Liver (tissue), 8 donors: ENCODE measurements at regions not wholly inside any gene's neighbourhood (a gene's known extent, or its start where the extent isn't known, plus 50 kb on each side); places are given as distances from the start of the nearest gene placed in this dataset.

Source experiments
- DNase-seq: peaks from one replicate; pipeline ENCODE4 v3.0.0-alpha.2; 2017; ENCODE audit warnings: low spot score
- H3K27ac ChIP-seq, 2 donors: one replicate each; pipeline ENCODE4 v1.7.0; 2013; ENCODE audit warnings: inconsistent platforms in 2 of 2, low read length in 2 of 2, control low read depth in 1 of 2, low read depth in 1 of 2, mild to moderate bottlenecking in 1 of 2
- H3K27me3 ChIP-seq, 4 donors: one replicate each; pipeline versions ENCODE4 v1.6.1 to v1.7.0; 2013; ENCODE audit warnings: low read length in 3 of 4, inconsistent platforms in 1 of 4, mild to moderate bottlenecking in 1 of 4, moderate library complexity in 1 of 4; ENCODE audit not compliant: control insufficient read depth in 4 of 4, insufficient read depth in 4 of 4
- H3K36me3 ChIP-seq, 4 donors: one replicate each; pipeline versions ENCODE4 v1.6.1 to v1.7.0; 2013; ENCODE audit warnings: low read length in 3 of 4, mild to moderate bottlenecking in 3 of 4, low read depth in 1 of 4, moderate library complexity in 1 of 4; ENCODE audit not compliant: control insufficient read depth in 4 of 4, insufficient read depth in 3 of 4
- H3K4me1 ChIP-seq, 4 donors: one replicate each; pipeline versions ENCODE4 v1.6.1 to v1.7.0; 2013; ENCODE audit warnings: low read length in 3 of 4, mild to moderate bottlenecking in 3 of 4, moderate library complexity in 1 of 4; ENCODE audit not compliant: control insufficient read depth in 4 of 4, insufficient read depth in 4 of 4
- H3K4me3 ChIP-seq, 3 donors: one replicate each; pipeline versions ENCODE4 v1.6.1 to v1.7.0; 2013; ENCODE audit warnings: low read length in 3 of 3, control low read depth in 1 of 3, low read depth in 1 of 3, mild to moderate bottlenecking in 1 of 3
- H3K9ac ChIP-seq, 2 donors: one replicate each; pipeline ENCODE4 v1.7.0; 2013; ENCODE audit warnings: low read length in 2 of 2, mild to moderate bottlenecking in 2 of 2, moderate library complexity in 2 of 2, control low read depth in 1 of 2, low read depth in 1 of 2
- H3K9me3 ChIP-seq, 4 donors: one replicate each; pipeline versions ENCODE4 v1.6.1 to v1.7.0; 2013; ENCODE audit warnings: low read length in 3 of 4; ENCODE audit not compliant: control insufficient read depth in 4 of 4
- EGR1 ChIP-seq, 2 donors: IDR thresholded peaks; 2 replicates each; pipeline ENCODE4 v1.6.1; 2016 to 2018; ENCODE audit warnings: antibody characterized with exemption in 2 of 2, low read depth in 2 of 2
- FOXA1 ChIP-seq: IDR thresholded peaks from 2 replicates; pipeline ENCODE4 v1.6.1; 2016; ENCODE audit warnings: antibody characterized with exemption
- FOXA2 ChIP-seq: IDR thresholded peaks from 2 replicates; pipeline ENCODE4 v1.6.1; 2016; ENCODE audit warnings: antibody characterized with exemption
- GABPA ChIP-seq, 2 donors: IDR thresholded peaks in 1 of 2; conservative IDR thresholded peaks in 1 of 2; 2 replicates each; pipeline ENCODE4 v1.6.1; 2016; ENCODE audit warnings: antibody characterized with exemption in 2 of 2, mild to moderate bottlenecking in 1 of 2, moderate library complexity in 1 of 2
- HNF4A ChIP-seq, 2 donors: conservative IDR thresholded peaks; 2 replicates each; pipeline ENCODE4 v1.6.1; 2016; ENCODE audit warnings: antibody characterized with exemption in 2 of 2, mild to moderate bottlenecking in 2 of 2
- HNF4G ChIP-seq: IDR thresholded peaks from 2 replicates; pipeline ENCODE4 v1.6.1; 2016; ENCODE audit warnings: antibody characterized with exemption
- JUND ChIP-seq, 2 donors: IDR thresholded peaks; 2 replicates each; pipeline ENCODE4 v1.6.1; 2016; ENCODE audit warnings: antibody characterized with exemption in 2 of 2
- NR2F2 ChIP-seq: IDR thresholded peaks from 2 replicates; pipeline ENCODE4 v1.6.1; 2016; ENCODE audit warnings: antibody characterized with exemption
- RAD21 ChIP-seq, 2 donors: IDR thresholded peaks; 2 replicates each; pipeline ENCODE4 v1.6.1; 2016; ENCODE audit warnings: antibody characterized with exemption in 2 of 2, mild to moderate bottlenecking in 2 of 2
- RXRA ChIP-seq, 2 donors: IDR thresholded peaks; 2 replicates each; pipeline ENCODE4 v1.6.1; 2017 to 2018; ENCODE audit warnings: antibody characterized with exemption in 2 of 2, mild to moderate bottlenecking in 1 of 2
- SP1 ChIP-seq: IDR thresholded peaks from 2 replicates; pipeline ENCODE4 v1.6.1; 2018; ENCODE audit warnings: antibody characterized with exemption, mild to moderate bottlenecking
- TAF1 ChIP-seq: conservative IDR thresholded peaks from 2 replicates; pipeline ENCODE4 v1.6.1; 2016; ENCODE audit warnings: antibody characterized with exemption, mild to moderate bottlenecking
- YY1 ChIP-seq: IDR thresholded peaks from 2 replicates; pipeline ENCODE4 v1.6.1; 2016; ENCODE audit warnings: antibody characterized with exemption, mild to moderate bottlenecking
- WGBS: extraction: QIAGEN DNeasy Blood & Tissue Kit; methylation state at CpG from one replicate; pipeline ENCODE4 v1.1.7; 2013; 5-methylcytosine and 5-hydroxymethylcytosine counted together
- TF ChIP-seq, protein P1 (sequence below): fragments of 150-350 bp; IDR thresholded peaks from 2 replicates; pipeline ENCODE4 v1.5.1; 2017; ENCODE audit warnings: improper control_type of control experiment, low read depth, low read length; ENCODE audit not compliant: missing input control
- TF ChIP-seq, protein P2 (sequence below): IDR thresholded peaks from 2 replicates; pipeline ENCODE4 v1.6.1; 2016; ENCODE audit warnings: antibody characterized with exemption
- TF ChIP-seq, protein P3 (sequence below): IDR thresholded peaks from 2 replicates; pipeline ENCODE4 v1.6.1; 2016; ENCODE audit warnings: antibody characterized with exemption, mild to moderate bottlenecking
- TF ChIP-seq, protein P4 (sequence below): IDR thresholded peaks from 2 replicates; pipeline ENCODE4 v1.6.1; 2016; ENCODE audit warnings: antibody characterized with exemption
- TF ChIP-seq, protein P5 (sequence below): IDR thresholded peaks from 2 replicates; pipeline ENCODE4 v1.6.1; 2016; ENCODE audit warnings: antibody characterized with exemption
- donor health status: healthy.
- donor health status: healthy.
- donor health status: healthy.
- donor health status: healthy.
- donor health status: healthy.

DNA sequence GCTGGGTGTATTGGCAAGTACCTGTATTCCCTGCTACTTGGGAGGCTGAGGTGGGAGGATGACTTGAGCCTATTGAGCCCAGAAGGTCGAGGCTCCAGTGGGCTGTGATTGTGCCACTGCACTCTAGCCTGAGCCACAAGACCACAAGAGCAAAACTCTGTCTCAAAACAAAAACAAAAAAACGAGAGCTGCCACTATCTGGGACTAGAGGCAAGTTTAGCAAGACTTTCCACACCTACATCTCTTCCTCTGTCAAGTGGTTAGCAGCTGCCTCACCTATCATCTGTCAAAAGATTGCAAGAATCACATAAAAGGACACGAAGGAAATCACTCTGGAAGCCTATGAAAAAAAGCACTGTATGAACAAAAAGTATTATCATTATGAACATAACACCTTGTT is 55.2 kb upstream of the RIOK3 start:
- no peak for DNase-seq
- Histone ChIP-seq H3K27me3 (no peaks in the 10 kb centered on the region), H3K27ac (no peak overlapping the region), H3K9ac (no peak overlapping the region), H3K4me3 (no peak overlapping the region), H3K9me3 (no peaks in the 10 kb centered on the region), H3K4me1 (peaks cover 0 to 9% (median 3%) of the 10 kb centered on the region in 4 donors), H3K36me3 (peaks cover 0 to 3% (median 0%) of the 10 kb centered on the region in 4 donors)
- 86% methylated on average over 3 of the region's 3 CpGs for WGBS
- no peak for TF ChIP-seq NR2F2
- no peak for TF ChIP-seq GABPA (IDR thresholded peaks at IDR 0.05 in 1 of 2, conservative IDR thresholded peaks at IDR 0.05 in 1 of 2)
- TF ChIP-seq, protein P1, sequence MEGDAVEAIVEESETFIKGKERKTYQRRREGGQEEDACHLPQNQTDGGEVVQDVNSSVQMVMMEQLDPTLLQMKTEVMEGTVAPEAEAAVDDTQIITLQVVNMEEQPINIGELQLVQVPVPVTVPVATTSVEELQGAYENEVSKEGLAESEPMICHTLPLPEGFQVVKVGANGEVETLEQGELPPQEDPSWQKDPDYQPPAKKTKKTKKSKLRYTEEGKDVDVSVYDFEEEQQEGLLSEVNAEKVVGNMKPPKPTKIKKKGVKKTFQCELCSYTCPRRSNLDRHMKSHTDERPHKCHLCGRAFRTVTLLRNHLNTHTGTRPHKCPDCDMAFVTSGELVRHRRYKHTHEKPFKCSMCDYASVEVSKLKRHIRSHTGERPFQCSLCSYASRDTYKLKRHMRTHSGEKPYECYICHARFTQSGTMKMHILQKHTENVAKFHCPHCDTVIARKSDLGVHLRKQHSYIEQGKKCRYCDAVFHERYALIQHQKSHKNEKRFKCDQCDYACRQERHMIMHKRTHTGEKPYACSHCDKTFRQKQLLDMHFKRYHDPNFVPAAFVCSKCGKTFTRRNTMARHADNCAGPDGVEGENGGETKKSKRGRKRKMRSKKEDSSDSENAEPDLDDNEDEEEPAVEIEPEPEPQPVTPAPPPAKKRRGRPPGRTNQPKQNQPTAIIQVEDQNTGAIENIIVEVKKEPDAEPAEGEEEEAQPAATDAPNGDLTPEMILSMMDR = no peak
- TF ChIP-seq, protein P2, sequence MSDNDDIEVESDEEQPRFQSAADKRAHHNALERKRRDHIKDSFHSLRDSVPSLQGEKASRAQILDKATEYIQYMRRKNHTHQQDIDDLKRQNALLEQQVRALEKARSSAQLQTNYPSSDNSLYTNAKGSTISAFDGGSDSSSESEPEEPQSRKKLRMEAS = no peak
- no peak for TF ChIP-seq TAF1
- TF ChIP-seq SP1 = no peak
- TF ChIP-seq FOXA2 = no peak
- TF ChIP-seq, protein P3, sequence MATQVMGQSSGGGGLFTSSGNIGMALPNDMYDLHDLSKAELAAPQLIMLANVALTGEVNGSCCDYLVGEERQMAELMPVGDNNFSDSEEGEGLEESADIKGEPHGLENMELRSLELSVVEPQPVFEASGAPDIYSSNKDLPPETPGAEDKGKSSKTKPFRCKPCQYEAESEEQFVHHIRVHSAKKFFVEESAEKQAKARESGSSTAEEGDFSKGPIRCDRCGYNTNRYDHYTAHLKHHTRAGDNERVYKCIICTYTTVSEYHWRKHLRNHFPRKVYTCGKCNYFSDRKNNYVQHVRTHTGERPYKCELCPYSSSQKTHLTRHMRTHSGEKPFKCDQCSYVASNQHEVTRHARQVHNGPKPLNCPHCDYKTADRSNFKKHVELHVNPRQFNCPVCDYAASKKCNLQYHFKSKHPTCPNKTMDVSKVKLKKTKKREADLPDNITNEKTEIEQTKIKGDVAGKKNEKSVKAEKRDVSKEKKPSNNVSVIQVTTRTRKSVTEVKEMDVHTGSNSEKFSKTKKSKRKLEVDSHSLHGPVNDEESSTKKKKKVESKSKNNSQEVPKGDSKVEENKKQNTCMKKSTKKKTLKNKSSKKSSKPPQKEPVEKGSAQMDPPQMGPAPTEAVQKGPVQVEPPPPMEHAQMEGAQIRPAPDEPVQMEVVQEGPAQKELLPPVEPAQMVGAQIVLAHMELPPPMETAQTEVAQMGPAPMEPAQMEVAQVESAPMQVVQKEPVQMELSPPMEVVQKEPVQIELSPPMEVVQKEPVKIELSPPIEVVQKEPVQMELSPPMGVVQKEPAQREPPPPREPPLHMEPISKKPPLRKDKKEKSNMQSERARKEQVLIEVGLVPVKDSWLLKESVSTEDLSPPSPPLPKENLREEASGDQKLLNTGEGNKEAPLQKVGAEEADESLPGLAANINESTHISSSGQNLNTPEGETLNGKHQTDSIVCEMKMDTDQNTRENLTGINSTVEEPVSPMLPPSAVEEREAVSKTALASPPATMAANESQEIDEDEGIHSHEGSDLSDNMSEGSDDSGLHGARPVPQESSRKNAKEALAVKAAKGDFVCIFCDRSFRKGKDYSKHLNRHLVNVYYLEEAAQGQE = no peak
- TF ChIP-seq HNF4A (conservative IDR thresholded peaks at IDR 0.05) = no peak
- no peak for TF ChIP-seq EGR1 (IDR thresholded peaks at IDR 0.05; ENCODE audit: low read depth in 2 of 2)
- no peak for TF ChIP-seq RXRA (IDR thresholded peaks at IDR 0.05)
- TF ChIP-seq, protein P4, sequence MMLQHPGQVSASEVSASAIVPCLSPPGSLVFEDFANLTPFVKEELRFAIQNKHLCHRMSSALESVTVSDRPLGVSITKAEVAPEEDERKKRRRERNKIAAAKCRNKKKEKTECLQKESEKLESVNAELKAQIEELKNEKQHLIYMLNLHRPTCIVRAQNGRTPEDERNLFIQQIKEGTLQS = no peak
- TF ChIP-seq HNF4G = no peak
- TF ChIP-seq, protein P5, sequence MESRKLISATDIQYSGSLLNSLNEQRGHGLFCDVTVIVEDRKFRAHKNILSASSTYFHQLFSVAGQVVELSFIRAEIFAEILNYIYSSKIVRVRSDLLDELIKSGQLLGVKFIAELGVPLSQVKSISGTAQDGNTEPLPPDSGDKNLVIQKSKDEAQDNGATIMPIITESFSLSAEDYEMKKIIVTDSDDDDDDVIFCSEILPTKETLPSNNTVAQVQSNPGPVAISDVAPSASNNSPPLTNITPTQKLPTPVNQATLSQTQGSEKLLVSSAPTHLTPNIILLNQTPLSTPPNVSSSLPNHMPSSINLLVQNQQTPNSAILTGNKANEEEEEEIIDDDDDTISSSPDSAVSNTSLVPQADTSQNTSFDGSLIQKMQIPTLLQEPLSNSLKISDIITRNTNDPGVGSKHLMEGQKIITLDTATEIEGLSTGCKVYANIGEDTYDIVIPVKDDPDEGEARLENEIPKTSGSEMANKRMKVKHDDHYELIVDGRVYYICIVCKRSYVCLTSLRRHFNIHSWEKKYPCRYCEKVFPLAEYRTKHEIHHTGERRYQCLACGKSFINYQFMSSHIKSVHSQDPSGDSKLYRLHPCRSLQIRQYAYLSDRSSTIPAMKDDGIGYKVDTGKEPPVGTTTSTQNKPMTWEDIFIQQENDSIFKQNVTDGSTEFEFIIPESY = no peak
- TF ChIP-seq JUND (IDR thresholded peaks at IDR 0.05) = no peak
- TF ChIP-seq FOXA1 = no peak
- TF ChIP-seq YY1 = no peak
- TF ChIP-seq RAD21 (IDR thresholded peaks at IDR 0.05) = no peak
